ENCODE measurements at regions not wholly inside any gene's neighbourhood (a gene's known extent, or its start where the extent isn't known, plus 50 kb on each side); places are given as distances from the start of the nearest gene placed in this dataset.
"Not testable (repeated sequence)": the region's sequence is repeated elsewhere in the genome, so short reads cannot be mapped to it uniquely, and the experiment has no call there.

DNA sequence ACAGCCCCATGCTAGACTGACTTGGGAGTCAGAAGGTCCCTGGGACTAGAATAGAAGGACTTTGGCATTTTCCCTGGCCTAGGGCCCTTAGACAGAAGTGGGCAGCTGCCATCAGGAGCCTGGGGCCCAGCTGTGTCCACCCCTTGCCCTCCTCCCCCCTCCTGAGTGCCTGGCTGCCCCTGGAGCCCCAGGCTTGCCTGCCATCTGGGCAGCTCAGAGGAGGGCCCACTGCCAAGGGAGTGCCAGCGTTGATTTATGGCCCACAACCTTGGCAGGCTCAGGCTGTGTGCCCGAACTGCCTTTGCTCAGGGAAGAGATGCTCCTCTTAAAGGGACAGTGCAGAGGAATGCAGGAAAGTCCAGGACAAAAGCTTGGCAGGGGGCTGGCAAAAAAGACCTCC is 439.1 kb downstream of the SPATA31A7 start:
- not testable (repeated sequence) for DNase-seq

DNA sequence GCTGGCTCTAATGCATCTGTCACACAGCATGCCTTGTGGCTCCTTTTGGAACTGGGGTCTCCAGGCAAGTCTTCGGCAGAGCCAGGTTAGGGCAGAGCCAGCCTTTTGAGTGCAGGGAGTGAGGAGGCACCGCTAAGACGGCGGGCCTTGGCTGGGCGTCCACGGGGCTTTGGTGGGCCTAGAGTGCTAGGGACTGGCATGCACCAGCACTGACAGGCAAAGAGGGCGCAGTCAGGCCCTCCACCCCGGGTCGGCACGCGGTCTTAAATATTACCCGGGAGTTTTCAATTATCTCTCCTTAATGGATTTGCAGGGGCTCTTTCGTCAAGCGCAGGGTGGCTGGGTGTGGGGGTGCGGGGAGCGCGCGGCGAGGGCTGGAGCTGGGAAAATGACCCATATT is 444.4 kb downstream of the SPATA31A7 start:
- no peak for DNase-seq

DNA sequence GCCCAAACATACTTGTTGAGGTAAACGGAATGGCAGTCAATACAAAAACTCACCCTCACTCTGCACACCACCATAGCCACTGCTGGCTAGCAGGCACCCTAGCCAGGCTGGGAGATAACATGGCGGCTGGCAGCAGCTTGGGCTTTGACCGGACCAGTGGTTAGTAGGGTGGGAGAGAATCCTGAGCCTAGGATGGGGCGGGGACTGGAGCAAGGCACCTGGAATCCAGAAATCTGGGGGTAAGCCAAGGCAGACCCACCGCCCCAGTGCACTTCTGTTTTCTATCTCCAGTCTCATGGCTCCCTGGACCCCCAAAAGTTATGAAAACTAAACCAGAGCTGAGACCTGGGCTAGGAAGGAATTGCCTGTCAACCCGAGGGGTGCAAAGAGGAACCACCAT is 474.4 kb downstream of the SPATA31A7 start:
- not testable (repeated sequence) for DNase-seq

DNA sequence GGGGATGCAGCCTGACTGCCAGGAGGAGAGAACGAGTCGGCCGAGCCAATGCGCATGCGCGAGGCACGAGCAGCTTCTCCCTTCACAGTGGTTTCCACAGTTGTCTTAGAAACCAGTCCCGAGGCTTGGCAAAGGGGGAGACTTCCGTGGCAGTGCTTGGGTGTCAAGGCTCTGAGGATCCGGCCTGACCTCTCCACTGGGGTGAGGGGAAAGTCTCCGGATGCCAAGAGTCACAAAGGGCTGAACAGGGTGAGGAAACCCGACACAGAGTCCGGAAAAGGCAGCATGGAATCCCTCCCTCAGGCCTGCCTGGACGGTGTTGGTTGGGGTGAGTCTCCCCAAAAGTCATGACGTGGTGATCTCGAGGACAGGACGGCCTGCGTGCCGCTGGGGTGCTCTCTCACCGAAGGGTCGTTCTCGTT is 475.5 kb downstream of the SPATA31A7 start:
- DNase-seq: no peak

DNA sequence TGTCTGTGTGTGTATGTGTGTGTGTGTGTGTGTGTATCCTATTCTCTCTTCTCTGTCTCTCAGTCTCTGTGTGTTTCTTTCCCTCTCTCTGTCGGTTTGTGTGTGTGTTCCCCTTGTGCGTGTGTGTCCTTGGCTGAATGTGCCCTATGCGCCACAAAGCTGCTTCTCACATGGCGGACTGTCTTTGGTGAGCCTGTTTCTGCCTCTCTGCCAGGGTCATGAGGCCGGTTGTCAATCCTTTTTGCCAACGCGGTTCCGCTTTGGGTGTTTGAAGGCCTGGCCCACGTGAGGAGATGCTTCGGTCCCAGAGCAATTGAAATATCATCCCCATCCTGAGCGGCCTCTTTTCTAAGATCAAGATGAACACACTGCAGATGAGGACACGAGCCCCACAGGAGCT is 476.0 kb downstream of the SPATA31A7 start:
- no peak for DNase-seq

DNA sequence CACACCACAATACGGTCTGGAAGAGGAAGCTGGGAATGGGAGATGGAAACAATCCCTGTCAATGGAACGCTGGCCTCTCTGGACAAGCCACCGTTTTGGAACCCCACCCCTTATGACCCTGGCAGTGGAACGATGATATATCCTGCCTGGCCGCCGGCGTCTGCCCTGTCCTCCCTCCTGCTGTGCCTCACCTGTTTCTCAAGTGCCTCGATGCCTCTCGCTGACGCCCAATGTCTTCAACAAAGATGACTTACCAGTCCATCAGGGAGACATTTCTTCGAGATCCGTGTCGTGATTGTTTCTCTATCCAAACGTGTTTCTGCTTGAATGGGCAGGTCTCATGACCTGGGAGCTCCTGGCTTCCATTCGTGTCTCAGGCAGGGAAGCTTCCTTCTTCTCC is 476.5 kb downstream of the SPATA31A7 start:
- DNase-seq: no peak

DNA sequence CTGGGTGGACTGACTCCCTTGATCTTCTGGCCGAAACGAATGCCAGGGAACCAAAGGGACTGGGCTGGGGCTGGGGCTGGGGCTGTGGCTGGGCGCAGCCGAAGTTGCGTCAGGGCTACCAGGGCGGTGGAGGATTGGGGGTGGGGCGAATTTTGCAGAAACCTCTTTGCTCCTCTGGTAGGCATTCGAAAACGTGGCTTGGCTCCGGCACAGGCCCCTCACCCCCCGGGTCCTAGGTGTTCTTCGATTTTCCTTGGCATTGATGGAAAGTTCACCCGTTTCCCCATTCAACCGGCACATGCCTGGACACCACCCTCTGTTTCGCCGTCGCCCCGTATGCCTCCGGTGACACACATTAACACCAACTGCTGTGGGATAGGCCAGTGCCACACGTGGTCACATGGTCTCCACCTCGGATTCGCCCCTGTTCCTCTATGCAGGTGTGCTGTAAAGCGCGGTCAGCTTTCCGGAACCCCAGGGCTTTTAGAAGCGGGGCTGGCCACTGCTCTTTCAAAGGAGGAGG is 477.1 kb downstream of the SPATA31A7 start:
- no peak for DNase-seq

DNA sequence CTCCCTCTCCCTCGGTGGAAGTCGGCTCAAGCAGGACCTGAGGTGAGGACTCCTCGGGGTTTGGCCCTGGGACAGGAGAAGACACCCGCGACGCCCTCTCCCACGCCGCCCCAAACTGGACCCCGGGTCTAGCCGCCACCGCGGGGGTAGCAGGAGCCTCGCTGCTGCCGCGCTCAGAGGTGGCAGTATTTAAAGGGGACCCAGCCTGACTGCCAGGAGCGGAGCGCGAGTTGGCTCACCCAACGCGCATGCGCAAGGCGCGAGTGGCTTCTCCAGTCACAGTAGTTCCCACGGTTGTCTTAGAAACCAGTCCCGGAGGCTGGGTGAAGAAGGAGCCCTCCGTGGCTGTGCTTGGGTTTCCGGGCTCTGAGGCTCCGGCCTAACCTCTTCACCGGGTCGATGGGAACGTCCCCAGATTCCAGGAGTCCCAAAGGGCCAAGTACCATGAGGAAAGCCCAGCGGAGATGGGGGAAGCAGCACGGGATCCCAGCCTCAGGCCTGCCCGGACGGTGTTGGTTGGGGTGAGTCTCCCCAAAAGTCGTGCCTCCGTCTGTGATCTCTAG is 477.8 kb downstream of the SPATA31A7 start:
- DNase-seq: no peak

DNA sequence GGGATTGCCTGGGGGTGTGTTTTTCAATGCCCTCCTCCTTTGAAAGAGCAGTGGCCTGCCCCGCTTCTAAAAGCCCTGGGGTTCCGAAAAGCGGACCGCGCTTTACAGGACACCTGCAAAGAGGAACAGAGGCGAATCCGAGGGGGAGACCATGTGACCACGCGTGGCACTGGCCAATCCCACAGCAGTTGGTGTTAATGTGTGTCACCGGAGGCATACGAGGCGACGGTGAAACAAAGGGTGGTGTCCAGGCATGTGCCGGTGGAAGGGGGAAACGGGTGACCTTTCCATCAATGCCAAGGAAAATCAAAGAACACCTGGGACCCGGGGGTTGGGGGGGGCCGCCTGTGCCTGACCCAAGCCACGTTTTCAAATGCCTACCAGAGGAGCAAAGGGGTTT is 478.4 kb downstream of the SPATA31A7 start:
- not testable (repeated sequence) for DNase-seq

DNA sequence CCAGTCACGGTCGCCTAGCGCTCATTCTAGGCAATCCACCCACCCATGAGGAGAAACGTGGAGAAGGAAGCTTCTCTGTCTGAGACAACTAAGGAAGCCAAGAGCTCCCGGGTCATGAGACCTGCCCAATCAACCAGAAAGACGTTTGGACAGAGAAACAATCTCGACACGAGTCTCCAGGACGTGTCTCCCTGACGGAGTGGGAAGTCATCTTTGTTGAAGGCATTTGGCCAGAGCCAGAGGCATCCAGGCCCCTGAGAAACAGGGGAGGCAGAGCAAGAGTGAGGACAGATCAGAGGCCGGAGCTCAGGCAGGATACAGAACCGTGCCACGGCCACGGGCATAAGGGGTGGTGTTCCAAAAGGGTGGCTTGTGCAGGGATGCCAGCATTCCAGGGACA is 479.0 kb downstream of the SPATA31A7 start:
- DNase-seq: no peak

DNA sequence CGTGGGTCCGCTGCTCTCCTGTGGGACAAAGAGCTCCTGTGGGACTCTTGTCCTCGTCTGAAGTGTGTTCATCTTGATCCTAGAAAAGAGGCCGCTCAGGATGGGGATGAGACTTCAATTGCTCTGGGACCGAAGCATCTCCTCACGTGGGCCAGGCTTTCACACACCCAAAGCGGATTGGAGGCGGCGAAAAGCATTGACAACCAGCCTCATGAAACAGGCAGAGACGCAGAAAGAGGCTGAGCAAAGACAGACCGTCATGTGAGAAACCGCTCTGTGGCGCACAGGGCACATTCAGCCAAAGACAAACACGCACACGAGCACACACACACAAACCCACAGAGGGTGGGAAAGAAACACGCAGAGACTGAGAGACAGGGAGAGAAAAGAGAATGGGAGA is 479.5 kb downstream of the SPATA31A7 start:
- no peak for DNase-seq

DNA sequence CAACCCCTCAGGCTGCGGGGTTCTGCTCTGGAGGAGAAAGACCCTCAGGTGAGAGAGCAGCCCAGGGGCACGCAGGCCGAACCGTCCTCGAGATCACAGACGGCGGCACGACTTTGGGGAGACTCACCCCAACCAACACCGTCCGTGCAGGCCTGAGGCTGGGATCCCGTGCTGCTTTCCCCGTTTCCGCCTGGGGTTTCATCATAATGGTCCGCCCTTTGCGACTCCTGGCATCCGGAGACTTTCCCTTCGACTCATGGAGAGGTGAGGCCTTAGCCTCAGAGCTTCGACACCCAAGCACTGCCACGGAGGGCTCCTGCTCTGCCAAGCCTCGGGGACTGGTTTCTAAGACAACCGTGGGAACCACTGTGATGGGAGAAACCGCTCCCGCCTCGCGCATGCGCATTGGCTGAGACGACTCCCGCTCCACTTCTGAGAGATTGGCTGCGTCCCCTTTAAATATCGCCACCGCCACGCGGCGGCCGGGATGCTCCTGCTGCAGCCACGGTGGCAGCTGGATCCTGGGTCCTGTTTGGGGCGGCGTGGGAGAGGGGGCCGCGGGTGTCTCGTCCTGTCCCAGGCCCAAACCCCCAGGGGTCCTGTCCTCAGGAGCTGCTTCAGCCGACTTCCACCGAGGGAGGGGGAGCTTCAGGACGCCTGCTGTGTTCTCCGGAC is 480.1 kb downstream of the SPATA31A7 start:
- DNase-seq: not testable (repeated sequence)

DNA sequence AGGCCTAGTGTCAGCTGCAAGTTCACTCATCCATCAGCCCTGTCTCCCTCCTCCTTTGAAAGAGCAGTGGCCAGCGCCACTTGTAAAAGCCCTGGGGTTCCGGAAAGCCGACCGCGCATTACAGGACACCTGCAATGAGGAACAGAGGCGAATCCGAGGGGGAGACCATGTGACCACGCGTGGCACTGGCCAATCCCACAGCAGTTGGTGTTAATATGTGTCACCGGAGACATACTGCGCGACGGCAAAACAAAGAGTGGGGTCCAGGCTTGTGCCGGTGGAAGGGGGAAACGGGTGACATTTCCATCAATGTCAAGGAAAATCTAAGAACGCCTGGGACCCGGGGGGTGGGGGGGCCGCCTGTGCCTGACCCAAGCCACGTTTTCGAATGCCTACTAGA is 480.8 kb downstream of the SPATA31A7 start:
- no peak for DNase-seq

DNA sequence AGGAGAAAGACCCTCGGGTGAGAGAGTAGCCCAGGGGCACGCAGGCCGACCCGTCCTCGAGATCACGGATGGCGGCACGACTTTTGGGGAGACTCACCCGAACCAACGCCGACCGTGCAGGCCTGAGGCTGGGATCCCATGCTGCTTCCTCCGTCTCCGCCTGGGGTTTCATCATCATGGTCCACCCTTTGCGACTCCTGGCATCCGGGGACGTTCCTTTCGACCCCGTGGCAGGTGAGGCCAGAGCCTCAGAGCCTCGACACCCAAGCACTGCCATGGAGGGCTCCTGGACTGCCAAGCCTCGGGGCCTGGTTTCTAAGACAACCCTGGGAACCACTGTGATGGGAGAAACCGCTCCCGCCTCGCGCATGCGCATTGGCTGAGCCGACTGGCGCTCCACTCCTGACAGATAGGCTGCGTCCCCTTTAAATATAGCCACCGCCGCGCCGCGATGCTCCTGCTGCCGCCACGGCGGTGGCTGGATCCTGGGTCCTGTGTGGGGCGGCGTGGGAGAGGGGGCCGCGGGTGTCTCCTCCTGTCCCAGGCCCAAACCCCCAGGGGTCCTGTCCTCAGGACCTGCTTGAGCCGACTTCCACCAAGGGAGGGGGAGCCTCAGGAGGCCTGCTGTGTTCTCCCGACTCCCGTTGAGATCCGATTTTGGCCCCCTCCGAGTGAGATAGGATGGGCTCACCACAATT is 481.6 kb downstream of the SPATA31A7 start:
- DNase-seq: no peak

DNA sequence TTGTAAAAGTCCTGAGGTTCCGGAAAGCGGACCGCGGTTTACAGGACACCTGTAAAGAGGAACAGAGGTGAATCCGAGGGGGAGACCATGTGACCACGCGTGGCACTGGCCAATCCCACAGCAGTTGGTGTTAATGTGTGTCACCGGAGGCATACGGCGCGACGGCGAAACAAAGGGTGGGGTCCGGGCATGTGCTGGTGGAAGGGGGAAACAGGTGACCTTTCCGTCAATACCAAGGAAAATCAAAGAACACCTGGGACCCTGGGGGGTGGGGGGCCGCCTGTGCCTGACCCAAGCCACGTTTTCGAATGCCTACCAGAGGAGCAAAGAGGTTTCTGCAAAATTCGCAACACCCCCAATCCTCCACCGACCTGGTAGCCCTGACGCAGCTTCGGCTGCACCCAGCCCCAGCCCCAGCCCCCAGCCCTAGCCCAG is 482.3 kb downstream of the SPATA31A7 start:
- DNase-seq: peak; percentile 4

DNA sequence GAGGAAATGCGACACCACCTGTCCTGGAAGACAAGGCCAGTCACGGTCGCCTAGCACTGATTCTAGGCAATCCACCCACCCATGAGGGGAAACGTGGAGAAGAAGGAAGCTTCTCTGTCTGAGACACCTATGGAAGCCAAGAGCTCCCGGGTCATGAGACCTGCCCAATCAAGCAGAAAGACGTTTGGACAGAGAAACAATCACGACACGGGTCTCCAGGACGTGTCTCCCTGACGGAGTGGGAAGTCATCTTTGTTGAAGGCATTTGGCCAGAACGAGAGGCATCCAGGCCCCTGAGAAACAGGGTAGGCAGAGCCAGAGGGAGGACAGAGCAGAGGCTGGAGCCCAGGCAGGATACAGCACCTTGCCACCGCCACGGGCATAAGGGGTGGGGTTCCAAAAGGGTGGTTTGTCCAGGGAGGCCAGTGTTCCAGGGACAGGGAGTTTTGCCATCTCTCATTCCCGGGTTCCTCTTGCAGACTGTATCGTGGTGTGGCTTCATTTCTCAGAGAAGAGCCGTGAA is 482.9 kb downstream of the SPATA31A7 start:
- DNase-seq: not testable (repeated sequence)

DNA sequence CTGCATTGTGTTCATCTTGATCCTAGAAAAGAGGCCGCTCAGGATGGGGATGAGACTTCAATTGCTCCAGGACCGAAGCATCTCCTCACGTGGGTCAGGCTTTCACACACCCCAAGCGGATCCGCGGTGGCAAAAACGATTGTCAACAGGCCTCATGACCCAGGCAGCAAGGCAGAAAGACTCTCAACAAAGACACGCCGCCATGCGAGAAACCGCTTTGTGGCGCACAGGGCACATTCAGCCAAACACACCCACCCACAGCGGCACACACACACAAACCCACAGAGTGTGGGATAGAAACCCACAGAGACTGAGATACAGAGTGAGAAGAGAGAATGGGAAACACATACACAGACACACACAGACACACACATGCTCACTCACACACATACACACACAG is 483.4 kb downstream of the SPATA31A7 start:
- no peak for DNase-seq

DNA sequence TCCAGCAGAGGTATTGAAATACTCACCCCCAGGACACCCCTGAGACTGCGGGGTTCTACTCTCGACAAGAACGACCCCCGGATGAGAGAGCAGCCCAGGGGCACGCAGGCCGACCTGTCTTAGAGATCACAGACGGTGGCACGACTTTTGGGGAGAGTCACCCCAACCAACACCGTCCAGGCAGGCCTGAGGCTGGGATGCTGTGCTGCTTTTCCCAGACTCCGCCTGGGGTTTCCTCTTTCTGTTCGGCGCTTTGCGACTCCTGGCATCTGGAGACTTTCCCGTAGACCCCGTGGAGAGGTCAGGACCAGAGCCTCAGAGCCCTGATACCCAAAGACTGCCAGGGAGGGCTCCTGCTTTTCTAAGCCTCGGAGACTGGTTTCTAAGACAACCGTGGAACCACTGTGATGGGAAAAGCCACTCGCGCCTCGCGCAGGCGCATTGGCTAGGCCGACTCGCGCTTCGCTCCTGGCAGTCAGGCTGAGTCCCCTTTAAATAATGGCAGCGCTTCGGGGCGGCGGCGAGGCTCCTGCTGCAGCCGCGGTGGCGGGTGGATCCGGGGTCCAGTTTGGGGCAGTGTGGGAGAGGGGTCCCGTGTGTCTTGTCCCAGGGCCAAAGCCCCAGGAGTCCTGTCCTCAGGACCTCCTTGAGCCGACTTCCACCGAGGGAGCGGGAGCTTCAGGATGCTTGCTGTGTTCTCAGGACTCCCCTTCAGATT is 484.0 kb downstream of the SPATA31A7 start:
- DNase-seq: no peak

DNA sequence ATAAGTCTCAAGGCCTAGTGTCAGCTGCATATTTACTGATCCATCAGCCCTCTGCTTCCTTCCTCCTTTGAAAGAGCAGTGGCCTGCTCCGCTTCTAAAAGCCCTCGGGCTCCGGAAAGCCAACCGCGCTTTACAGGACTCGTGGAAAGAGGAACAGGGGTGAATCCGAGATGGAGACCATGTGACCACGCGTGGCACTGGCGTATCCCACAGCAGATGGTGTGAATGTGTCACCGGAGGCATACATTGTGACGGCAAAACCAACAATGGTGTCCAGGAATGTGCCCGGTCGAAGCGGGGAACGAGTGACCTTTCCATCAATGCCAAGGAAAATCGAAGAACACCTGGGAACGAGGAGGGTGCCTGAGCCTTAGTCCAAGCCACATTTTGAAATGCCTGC is 484.6 kb downstream of the SPATA31A7 start:
- no peak for DNase-seq

DNA sequence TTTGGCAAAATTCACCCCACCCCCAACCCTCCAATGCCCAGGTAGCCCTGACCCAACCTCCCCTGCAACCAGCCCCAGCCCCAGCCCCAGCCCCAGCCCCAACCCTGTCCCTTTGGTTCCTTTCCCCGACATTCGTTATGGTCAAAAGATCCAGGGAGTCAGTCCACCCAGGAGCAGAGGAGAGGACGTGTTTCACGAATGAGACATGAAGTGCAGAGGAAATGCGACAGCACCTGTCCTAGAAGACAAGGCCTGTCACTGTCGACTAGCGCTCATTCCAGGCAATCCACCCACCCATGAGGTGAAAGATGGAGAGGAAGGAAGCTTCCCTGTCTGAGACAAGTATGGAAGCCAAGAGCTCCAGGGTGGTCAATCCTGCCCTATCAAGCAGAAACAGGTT is 485.0 kb downstream of the SPATA31A7 start:
- no peak for DNase-seq

All from CD4-positive, alpha-beta T cell treated with Interleukin-12 subunit alpha and Interleukin-12 subunit beta, for 1 hour (primary cell).